Mammary epithelial cell (primary cell): ENCODE measurements at regions not wholly inside any gene's neighbourhood (a gene's known extent, or its start where the extent isn't known, plus 50 kb on each side); places are given as distances from the start of the nearest gene placed in this dataset.

Source experiments
- CTCF ChIP-seq, 2 donors: IDR thresholded peaks in 1 of 2; conservative IDR thresholded peaks in 1 of 2; 2 replicates each; pipeline ENCODE4 v1.5.1; 2011 to 2012; ENCODE audit warnings: inconsistent platforms in 2 of 2, low read length in 2 of 2, mild to moderate bottlenecking in 2 of 2, control low read depth in 1 of 2, low read depth in 1 of 2; ENCODE audit not compliant: insufficient read depth in 1 of 2; ENCODE audit errors: extremely low read depth in 1 of 2
- EZH2 ChIP-seq: IDR thresholded peaks from 2 replicates; pipeline ENCODE4 v1.6.1; 2012; ENCODE audit warnings: low read length, inconsistent platforms, borderline replicate concordance

GRCh38 chr2:82169379-82169778 lies 1864.8 kb upstream of the LRRTM1 start:
- TF ChIP-seq EZH2 (no peak), CTCF (conservative IDR thresholded peaks at IDR 0.05 in 1 of 2, IDR thresholded peaks at IDR 0.05 in 1 of 2; ENCODE audit: extremely low read depth in 1 of 2, insufficient read depth in 1 of 2, low read depth in 1 of 2, low read length in 2 of 2) (no peak)
